Brain microvascular endothelial cell (primary cell): ENCODE measurements at regions not wholly inside any gene's neighbourhood (a gene's known extent, or its start where the extent isn't known, plus 50 kb on each side); places are given as distances from the start of the nearest gene placed in this dataset.

Experiments
- DNase-seq: peaks from one replicate; pipeline ENCODE4 v3.0.0-alpha.2; 2020
- H3K27ac ChIP-seq: fragments of 250-450 bp; sonication (Bioruptor Pico); 2 replicates; pipeline ENCODE4 v1.5.1; 2020; ENCODE audit warnings: mild to moderate bottlenecking, moderate library complexity
- H3K27me3 ChIP-seq: fragments of 250-450 bp; sonication (Bioruptor Pico); replicated peaks from 2 replicates; pipeline ENCODE4 v1.5.1; 2020; ENCODE audit warnings: mild to moderate bottlenecking
- H3K36me3 ChIP-seq: fragments of 250-450 bp; sonication (Bioruptor Pico); replicated peaks from 2 replicates; pipeline ENCODE4 v1.5.1; 2020; ENCODE audit warnings: mild to moderate bottlenecking
- H3K4me3 ChIP-seq: 2 replicates; pipeline ENCODE4 v1.5.1; 2011; ENCODE audit warnings: low read depth, mild to moderate bottlenecking, control low read depth, low read length, moderate library complexity
- in situ Hi-C: cut with HindIII; loops from 2 replicates; pipeline ENCODE4 v1.10.0; 2017; ENCODE audit warnings: low sequenced_read_pairs, low pct_ligation_motif_present
- TF ChIP-seq, protein P1 (sequence below): IDR thresholded peaks from 2 replicates; pipeline ENCODE4 v1.5.1; 2011; ENCODE audit warnings: low read depth, mild to moderate bottlenecking, moderate library complexity, low read length, control low read depth, inconsistent platforms; ENCODE audit errors: missing control alignments

DNA sequence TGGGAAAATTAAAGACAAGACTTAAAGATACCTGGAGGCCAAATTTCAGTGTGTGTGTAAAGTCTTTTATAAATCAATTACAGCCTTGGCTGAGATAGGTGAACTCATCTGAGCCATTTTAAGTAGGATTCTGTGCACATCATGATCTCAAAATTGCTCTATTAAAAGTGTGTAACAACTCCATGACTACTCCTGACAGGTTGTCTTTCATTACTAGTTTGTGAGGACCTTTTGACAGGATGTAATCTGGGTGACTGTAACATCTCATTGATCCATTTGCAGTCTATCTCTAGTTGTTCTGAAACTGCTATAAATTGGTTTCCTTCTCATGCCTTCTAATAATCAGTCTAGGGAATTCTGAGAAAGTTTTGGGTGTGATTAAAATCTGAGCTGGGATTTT lies 753.3 kb downstream of the SLITRK5 start:
- in situ Hi-C loops: no loop called here
- Histone ChIP-seq H3K27me3 (no peaks in the 10 kb centered on the region), H3K27ac (no peak overlapping the region), H3K4me3 (no peak overlapping the region), H3K36me3 (no peaks in the 10 kb centered on the region)
- TF ChIP-seq, protein P1, sequence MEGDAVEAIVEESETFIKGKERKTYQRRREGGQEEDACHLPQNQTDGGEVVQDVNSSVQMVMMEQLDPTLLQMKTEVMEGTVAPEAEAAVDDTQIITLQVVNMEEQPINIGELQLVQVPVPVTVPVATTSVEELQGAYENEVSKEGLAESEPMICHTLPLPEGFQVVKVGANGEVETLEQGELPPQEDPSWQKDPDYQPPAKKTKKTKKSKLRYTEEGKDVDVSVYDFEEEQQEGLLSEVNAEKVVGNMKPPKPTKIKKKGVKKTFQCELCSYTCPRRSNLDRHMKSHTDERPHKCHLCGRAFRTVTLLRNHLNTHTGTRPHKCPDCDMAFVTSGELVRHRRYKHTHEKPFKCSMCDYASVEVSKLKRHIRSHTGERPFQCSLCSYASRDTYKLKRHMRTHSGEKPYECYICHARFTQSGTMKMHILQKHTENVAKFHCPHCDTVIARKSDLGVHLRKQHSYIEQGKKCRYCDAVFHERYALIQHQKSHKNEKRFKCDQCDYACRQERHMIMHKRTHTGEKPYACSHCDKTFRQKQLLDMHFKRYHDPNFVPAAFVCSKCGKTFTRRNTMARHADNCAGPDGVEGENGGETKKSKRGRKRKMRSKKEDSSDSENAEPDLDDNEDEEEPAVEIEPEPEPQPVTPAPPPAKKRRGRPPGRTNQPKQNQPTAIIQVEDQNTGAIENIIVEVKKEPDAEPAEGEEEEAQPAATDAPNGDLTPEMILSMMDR: no peak
- no peak for DNase-seq

DNA sequence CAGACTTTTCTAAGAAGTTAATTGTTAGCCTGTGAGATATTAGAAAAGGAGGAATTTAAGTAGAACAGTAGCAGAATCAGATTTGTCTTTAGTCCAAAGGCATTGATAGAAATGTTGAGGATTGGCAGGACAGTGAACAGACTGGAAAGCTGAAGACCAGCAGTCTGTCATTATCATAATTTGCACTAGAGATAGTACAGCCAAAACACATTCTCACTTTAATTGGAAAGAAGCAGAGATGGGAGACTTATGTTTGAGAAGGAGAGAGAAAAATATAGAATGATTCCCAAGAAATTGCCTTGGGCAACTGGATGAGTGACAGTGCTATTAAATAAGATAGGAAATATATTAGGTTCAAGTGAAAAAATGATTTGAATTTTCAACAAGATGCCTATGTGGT lies 755.5 kb downstream of the SLITRK5 start:
- Histone ChIP-seq H3K27me3 (no peaks in the 10 kb centered on the region), H3K4me3 (no peak overlapping the region), H3K36me3 (no peaks in the 10 kb centered on the region), H3K27ac (no peak overlapping the region)
- TF ChIP-seq, protein P1: no peak
- DNase-seq: no peak
- in situ Hi-C loops: no loop called here

DNA sequence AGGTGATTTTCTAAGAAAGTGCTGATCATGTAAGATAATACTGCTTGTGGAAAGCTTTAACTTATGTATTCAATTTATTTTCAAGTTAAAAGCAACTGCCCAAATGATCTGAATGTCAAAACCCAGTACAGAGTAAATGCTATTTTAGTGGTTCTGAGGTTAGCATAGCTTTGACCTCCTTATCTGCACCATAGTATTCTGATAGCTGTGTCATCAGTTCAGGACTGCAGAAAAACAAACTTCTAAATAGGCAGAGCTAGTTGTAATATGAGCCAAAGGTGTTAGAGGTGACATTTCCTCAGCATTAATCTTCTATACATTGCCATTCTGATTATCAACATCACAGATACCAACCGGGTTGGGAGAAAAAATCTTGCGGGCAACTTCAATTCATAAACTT lies 758.7 kb downstream of the SLITRK5 start:
- H3K36me3 ChIP-seq: no peaks in the 10 kb centered on the region
- in situ Hi-C loops: no loop called here
- TF ChIP-seq, protein P1: no peak

DNA sequence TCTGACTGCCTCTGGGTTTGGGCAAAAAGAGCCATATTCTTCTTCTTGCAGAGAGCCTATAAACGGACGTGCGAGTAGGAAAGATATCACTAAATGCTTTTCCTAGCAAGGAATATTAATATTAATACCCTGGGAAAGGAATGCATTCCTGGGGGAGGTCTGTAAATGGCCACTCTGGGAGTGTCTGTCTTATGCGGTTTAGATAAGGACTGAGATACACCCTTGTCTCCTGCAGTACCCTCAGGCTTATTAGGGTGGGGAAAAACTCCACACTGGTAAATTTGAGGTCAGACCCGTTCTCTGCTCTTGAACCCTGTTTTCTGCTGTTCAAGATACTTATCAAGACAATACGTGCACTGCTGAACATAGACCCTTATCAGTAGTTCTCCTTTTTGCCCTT lies 763.8 kb downstream of the SLITRK5 start:
- Histone ChIP-seq H3K27me3 (no peaks in the 10 kb centered on the region), H3K36me3 (no peaks in the 10 kb centered on the region), H3K4me3 (no peak overlapping the region), H3K27ac (no peak overlapping the region)
- no peak for DNase-seq
- in situ Hi-C loops: no loop called here
- TF ChIP-seq, protein P1: no peak

More for the DNA sequence above, 758.7 kb downstream of the SLITRK5 start:
- no peak for DNase-seq
- Histone ChIP-seq H3K27me3 (no peaks in the 10 kb centered on the region), H3K4me3 (no peak overlapping the region), H3K27ac (no peak overlapping the region)

DNA sequence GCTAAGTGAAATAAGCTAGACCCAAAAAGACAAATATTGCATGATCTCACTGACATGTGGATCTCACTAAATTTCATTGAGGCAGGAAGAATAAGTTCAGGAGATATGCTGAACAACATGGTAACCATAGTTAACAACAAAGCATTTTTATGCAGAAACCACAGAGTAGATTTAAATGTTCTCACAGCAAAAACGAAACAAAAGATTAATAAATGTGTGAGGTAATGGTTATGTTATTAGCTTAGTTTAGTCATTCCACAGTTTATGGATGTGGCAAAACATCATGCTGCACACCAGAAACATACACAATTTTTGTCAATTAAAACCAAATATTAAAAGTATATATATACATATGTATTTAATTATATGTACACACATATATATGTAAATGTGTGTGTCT lies 765.8 kb downstream of the SLITRK5 start:
- TF ChIP-seq, protein P1: no peak
- H3K27ac ChIP-seq: no peak overlapping the region
- no peak for DNase-seq
- no peaks in the 10 kb centered on the region for H3K36me3 ChIP-seq
- no peak overlapping the region for H3K4me3 ChIP-seq
- H3K27me3 ChIP-seq: no peaks in the 10 kb centered on the region
- in situ Hi-C loops: no loop called here

DNA sequence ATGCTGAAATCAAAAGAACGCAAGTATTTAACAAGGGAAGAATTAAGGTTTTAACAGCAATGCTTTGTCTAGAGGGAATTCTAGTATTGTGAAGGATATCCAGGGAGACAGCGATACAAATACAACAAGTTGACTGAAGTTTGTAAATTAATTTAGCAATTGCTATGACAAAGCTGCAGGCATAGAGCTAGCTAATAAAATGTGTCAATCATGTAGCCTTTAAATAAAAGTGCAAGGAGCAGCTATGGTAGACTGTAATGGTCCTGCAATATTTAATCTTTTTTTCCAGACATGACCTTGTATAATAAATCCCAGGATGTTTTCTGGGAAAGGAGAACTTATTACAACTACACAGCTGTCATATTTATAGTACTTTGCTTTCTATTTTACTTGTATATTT lies 779.3 kb downstream of the SLITRK5 start:
- no peak for DNase-seq
- Histone ChIP-seq H3K4me3 (no peak overlapping the region), H3K27me3 (no peaks in the 10 kb centered on the region), H3K36me3 (no peaks in the 10 kb centered on the region), H3K27ac (no peak overlapping the region)
- in situ Hi-C loops: no loop called here
- TF ChIP-seq, protein P1: no peak
